ENCODE measurements at regions not wholly inside any gene's neighbourhood (a gene's known extent, or its start where the extent isn't known, plus 50 kb on each side); places are given as distances from the start of the nearest gene placed in this dataset.

DNA sequence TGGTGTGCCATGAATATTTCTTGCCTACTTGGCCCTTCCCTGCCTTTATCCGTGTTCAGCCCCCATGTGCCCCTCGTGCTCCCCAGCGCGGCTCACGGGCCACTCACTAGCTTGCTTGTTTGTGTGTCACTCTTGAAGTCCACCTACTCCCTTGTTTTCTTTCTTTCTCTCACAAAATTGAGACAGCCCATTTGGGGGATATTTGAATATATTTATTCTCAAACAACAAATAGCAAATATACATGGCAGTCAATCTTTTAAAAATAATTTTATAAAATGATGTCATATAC lies 82.2 kb downstream of the PLXNA1 start:
- Mint-ChIP-seq H3K27ac (no peak overlapping the region), H3K36me3 (ENCODE audit: low read depth) (no peaks in the 10 kb centered on the region), H3K27me3 (ENCODE audit: low read depth) (no peaks in the 10 kb centered on the region), H3K4me1 (peaks cover 5% of the 10 kb centered on the region), H3K4me3 (no peak overlapping the region), H3K9me3 (no peaks in the 10 kb centered on the region)
- TF ChIP-seq, protein P1, sequence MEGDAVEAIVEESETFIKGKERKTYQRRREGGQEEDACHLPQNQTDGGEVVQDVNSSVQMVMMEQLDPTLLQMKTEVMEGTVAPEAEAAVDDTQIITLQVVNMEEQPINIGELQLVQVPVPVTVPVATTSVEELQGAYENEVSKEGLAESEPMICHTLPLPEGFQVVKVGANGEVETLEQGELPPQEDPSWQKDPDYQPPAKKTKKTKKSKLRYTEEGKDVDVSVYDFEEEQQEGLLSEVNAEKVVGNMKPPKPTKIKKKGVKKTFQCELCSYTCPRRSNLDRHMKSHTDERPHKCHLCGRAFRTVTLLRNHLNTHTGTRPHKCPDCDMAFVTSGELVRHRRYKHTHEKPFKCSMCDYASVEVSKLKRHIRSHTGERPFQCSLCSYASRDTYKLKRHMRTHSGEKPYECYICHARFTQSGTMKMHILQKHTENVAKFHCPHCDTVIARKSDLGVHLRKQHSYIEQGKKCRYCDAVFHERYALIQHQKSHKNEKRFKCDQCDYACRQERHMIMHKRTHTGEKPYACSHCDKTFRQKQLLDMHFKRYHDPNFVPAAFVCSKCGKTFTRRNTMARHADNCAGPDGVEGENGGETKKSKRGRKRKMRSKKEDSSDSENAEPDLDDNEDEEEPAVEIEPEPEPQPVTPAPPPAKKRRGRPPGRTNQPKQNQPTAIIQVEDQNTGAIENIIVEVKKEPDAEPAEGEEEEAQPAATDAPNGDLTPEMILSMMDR (IDR thresholded peaks at IDR 0.05; ENCODE audit: unreplicated experiment in 3 of 3): no peak

- Mint-ChIP-seq H3K9me3 (no peaks in the 10 kb centered on the region), H3K27me3 (ENCODE audit: low read depth) (no peaks in the 10 kb centered on the region), H3K27ac (no peak overlapping the region), H3K4me1 (peaks cover 5% of the 10 kb centered on the region), H3K4me3 (no peak overlapping the region), H3K36me3 (ENCODE audit: low read depth) (no peaks in the 10 kb centered on the region)
- TF ChIP-seq, protein P1 (IDR thresholded peaks at IDR 0.05; ENCODE audit: unreplicated experiment in 3 of 3): no peak
Measured at GRCh38 chr3:127065561-127066290, 82.8 kb downstream of the PLXNA1 start.

GRCh38 chr3:127066635-127067034 lies 83.7 kb downstream of the PLXNA1 start:
- no peak overlapping the region for H3K27ac Mint-ChIP-seq
- H3K36me3 Mint-ChIP-seq (ENCODE audit: low read depth): no peaks in the 10 kb centered on the region
- H3K27me3 Mint-ChIP-seq (ENCODE audit: low read depth): no peaks in the 10 kb centered on the region
- no peaks in the 10 kb centered on the region for H3K9me3 Mint-ChIP-seq
- TF ChIP-seq, protein P1 (IDR thresholded peaks at IDR 0.05; ENCODE audit: unreplicated experiment in 3 of 3): no peak
- H3K4me3 Mint-ChIP-seq: no peak overlapping the region
- H3K4me1 Mint-ChIP-seq: peaks cover 5% of the 10 kb centered on the region

- Mint-ChIP-seq H3K27ac (no peak overlapping the region), H3K4me3 (no peak overlapping the region), H3K9me3 (no peaks in the 10 kb centered on the region), H3K36me3 (ENCODE audit: low read depth) (no peaks in the 10 kb centered on the region), H3K4me1 (peaks cover 5% of the 10 kb centered on the region), H3K27me3 (ENCODE audit: low read depth) (peaks cover 4% of the 10 kb centered on the region)
- TF ChIP-seq, protein P1 (IDR thresholded peaks at IDR 0.05; ENCODE audit: unreplicated experiment in 3 of 3): no peak
Measured at GRCh38 chr3:127067116-127067910, 84.4 kb downstream of the PLXNA1 start.

- peaks cover 4% of the 10 kb centered on the region for H3K27me3 Mint-ChIP-seq (ENCODE audit: low read depth)
- H3K4me1 Mint-ChIP-seq: peaks cover under 1% of the 10 kb centered on the region
- H3K36me3 Mint-ChIP-seq (ENCODE audit: low read depth): no peaks in the 10 kb centered on the region
- TF ChIP-seq, protein P1 (IDR thresholded peaks at IDR 0.05; ENCODE audit: unreplicated experiment in 3 of 3): no peak
- no peak overlapping the region for H3K27ac Mint-ChIP-seq
- no peak overlapping the region for H3K4me3 Mint-ChIP-seq
- H3K9me3 Mint-ChIP-seq: no peaks in the 10 kb centered on the region
Measured at GRCh38 chr3:127068111-127068810, 85.3 kb downstream of the PLXNA1 start.

All from nephron (organoid).